ENCODE measurements at regions not wholly inside any gene's neighbourhood (a gene's known extent, or its start where the extent isn't known, plus 50 kb on each side); places are given as distances from the start of the nearest gene placed in this dataset.
"Not testable (repeated sequence)": the region's sequence is repeated elsewhere in the genome, so short reads cannot be mapped to it uniquely, and the experiment has no call there.

DNA sequence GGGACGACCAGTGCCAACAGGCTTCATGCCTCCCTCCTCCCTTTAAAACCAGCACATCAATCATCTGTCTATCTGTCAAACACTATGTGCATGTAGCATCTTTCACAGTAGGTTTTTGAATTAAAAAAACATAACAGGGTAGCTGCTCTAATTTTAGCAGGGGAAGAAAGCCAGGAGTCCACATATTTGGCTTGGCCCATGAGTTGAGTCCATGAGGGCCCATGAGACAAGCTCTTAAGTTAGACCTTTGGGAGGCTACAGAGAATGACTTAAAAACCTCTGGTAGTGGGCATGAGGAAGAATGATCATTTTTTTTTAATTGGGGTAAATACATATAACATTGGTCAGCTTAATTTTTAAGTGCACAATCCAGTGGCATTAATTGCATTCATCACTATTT, 194.9 kb downstream of the UTRN start:
- no peak for DNase-seq

DNA sequence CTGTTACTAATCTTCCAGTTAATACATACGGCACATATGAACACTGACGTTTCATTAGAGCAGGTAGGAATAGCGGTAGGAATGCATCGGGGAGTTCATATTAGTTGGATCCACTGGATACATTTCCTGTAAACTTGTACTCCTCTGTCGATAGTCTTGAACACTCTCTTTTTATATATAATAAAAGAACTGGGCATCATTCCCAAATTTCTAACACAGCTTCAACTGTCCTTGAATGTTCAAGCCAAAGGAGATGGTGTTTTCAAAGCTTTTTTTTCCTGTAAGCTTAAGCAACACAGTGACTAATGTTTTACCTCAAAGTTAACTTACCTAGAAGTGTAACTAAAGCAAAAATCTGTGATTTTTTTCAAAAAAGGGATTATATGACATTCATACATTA, 195.3 kb downstream of the UTRN start:
- no peak for DNase-seq

DNA sequence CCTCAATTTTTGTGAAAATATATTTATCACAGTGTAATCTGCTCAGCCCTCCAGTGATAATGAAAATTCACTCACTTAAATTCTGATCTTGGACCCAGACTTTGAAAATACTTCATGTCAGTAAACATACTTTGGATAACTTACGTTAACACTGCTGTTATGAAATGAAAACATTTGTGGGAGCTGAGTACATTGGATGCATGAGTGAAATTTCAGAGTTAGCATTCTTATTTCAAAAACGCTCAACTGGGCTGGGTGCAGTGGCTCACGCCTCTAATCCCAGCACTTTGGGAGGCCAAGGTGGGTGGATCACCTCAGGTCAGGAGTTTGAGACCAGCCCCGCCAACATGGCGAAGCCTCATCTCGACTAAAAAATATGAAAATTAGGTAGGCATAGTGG, 196.4 kb downstream of the UTRN start:
- DNase-seq, result no peak

DNA sequence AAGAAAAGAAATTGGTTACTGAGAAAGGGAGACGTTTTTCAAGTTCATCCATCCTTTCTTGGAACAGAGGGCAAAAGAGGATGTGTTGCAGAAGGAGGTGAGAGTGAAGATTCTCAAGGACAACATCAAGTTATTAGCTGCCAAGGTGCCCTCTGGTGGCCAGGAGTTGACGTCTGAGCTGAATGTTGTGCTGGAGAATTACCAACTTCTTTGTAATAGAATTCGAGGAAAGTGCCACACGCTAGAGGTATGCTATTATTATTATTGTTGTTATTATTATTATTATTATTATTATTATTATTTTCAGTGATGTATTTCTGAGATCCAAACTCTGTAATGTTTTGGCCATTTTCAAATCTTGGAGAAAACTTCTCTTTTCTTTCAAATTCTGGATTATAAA, 197.0 kb downstream of the UTRN start:
- DNase-seq, result peak; percentile 74

DNA sequence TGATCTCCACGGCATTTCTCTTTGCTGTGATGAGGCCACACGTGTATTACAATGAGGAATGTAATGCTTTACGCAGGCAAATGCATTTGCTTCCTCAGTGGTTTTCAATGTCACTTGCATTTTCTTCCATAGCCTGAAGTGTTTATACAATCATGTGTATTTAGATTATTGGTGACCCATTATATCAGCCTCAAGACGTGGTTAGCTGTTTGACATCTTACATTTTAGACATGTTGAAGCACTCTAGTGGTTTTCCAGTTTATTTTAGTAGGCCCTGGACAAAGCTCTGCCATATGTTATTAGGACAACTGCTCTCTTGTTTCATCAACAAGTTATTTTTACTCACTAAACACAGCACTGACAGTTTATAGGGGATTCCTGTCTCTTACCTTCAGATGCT, 200.4 kb downstream of the UTRN start:
- DNase-seq, result no peak

DNA sequence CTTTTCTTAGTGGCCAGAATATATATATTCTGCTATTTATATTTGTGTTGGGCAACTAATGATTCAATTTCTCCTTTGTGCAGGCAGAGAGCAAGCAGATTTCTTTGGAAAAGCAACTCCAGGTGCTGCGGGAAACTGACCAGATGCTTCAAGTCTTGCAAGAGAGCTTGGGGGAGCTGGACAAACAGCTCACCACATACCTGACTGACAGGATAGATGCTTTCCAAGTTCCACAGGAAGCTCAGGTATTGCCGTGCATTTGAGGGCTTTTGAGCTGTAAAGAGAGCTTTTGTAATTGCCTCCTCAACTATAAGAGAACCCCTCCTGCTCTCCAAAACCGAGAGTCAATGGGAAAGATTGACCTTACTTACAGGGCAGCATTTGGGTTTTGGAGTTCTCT, 203.5 kb downstream of the UTRN start:
- no peak for DNase-seq

DNA sequence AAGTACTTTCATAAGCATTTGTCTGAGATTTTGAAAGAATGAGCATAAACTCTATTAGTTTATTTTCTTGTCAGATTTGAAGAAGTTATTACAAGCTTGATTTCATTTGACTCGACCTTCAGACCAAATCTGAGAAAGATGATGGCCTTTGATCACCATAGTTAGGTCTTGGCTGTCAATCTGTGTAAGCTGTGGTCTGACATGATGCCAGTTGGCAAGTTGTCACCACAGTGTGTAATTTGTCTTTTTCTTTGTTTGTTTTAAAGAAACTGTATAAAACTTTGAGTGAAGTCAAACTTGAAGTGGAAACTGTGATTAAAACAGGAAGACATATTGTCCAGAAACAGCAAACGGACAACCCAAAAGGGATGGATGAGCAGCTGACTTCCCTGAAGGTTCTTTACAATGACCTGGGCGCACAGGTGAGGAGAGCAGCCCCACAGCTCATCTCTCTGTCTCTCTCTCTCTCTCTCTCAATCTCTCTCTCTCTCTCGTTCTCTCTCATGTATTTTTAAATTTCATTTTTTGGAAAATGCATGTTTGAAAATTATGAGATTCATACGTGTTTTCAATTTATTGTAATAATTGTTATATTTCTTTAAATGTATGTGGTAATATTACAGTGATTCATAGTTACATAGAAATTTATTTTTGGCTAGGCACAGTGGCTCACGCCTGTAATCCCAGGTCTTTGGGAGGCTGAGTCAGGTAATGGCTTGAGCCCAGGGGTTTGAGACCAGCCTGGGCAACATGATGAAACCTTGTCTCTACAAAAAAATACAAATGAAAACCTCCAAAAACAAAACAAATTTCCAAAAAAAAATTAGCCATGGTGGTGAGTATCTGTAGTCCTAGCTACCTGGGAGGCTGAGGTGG, 208.1 kb downstream of the UTRN start:
- DNase-seq, result no peak

DNA sequence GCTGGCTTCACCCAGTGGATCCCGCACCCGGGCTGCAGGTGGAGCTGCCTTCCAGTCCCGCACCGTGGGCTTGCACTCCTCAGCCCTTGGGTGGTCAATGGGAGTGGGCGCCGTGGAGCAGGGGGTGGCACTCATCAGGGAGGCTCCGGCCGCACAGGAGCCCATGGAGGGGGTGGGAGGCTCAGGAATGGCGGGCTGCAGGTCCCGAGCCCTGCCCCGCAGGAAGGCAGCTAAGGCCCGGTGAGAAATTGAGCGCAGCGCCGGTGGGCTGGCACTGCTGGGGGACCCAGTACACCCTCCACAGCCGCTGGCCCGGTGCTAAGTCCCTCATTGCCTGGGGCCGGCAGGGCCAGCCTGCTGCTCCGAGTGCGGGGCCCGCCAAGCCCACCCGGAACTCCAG, 209.9 kb downstream of the UTRN start:
- not testable (repeated sequence) for DNase-seq

DNA sequence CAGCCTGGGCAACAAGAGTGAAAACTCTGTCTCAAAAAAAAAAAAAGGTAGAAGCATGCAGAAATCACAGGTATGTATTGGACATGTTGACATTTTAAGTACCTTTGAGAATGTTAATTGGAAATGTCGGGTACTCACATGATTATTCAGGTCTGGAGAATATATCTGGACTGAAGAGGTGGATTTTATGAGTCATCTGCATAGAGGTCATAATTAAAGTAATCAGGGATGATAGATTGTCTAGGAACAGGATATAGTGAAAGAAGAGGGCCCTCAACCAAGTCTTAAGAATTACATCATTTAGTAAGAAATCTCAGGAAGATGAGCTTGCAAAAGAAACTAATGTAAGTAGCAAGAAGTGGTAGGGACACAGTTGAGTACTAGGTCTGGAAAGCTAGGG, 212.5 kb downstream of the UTRN start:
- DNase-seq, result no peak

DNA sequence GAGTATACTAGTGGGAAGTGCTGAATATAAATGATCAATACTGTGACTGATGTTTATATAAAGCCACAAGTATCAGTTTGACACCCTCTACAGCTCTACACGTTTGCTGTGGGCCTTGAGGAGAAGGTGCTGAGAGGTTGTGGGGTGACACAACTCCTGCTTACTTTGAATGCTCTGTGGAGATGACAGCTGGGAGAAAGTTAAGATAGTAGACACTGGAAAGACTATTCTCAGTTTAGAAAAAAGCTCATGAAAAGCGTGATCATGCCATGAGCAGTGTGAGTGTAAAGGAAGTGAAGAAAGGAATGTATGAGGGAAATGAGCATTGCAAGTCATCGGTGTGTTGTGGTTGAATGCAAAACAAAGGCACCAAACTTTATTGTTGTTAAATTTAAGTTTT, 215.8 kb downstream of the UTRN start:
- DNase-seq, result no peak

DNA sequence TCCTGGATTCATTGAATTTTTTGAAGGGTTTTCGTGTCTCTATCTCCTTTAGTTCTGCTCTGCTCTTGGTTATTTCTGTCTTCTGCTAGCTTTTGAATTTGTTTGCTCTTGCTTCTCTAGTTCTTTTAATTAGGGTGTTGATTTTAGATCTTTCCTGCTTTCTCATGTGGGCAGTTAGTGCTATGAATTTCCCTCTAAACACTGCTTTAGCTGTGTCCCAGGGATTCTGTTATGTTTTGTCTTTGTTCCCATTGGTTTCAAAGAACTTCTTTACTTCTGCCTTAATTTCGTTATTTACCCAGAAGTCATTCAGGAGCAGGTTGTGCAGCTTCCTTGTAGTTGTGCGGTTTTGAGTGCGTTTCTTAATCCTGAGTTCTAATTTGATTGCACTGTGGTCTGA, 220.1 kb downstream of the UTRN start:
- not testable (repeated sequence) for DNase-seq

DNA sequence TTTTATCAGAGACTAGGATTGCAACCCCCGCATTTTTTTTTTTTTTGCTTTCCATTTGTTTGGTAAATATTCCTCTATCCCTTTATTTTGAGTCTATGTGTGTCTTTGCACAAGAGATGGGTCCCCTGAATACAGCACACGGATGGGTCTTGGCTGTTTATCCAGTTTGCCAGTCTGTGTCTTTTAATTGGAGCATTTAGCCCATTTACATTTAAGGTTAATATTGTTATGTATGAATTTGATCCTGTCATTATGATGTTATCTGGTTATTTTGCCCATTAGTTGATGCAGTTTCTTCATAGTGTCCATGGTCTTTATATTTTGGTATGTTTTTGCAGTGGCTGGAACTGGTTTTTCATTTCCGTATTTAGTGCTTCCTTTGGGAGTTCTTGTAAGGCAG, 220.9 kb downstream of the UTRN start:
- not testable (repeated sequence) for DNase-seq

DNA sequence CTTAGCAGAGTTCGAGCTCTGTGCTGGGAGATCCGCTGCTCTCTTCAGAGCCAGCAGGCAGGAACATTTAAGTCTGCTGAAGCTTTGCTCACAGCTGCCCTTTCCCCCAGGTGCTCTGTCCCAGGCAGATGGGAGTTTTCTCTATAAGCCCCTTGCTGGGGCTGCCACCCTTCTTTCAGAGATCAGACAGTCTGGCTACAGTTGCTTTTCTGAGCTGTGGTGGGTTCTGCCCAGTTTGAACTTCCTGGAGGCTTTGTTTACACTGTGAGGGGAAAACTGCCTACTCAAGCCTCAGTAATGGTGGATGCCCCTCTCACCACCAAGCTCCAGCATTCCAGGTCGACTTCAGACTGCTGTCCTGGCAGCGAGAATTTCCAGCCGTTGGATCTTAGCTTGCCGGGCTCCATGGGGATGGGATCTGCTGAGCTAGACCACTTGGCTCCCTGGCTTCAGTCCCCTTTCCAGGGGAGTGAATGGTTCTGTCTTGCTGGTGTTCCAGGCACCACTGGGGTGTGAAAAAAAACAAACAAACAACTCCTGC, 222.7 kb downstream of the UTRN start:
- DNase-seq, result not testable (repeated sequence)

DNA sequence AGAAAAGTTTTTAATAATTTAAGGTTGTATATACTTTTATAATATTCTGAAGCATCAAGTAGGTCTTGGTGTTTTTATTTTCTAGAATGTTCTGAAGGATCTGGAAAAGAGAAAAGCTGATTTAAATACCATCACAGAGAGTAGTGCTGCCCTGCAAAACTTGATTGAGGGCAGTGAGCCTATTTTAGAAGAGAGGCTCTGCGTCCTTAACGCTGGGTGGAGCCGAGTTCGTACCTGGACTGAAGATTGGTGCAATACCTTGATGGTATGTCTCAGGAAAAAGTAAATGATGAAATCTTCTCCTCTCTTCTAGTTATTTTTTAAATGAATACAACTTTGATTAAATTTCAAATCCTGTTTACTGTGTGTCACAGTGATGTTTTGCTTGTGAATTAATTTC, 225.7 kb downstream of the UTRN start:
- DNase-seq, result no peak

DNA sequence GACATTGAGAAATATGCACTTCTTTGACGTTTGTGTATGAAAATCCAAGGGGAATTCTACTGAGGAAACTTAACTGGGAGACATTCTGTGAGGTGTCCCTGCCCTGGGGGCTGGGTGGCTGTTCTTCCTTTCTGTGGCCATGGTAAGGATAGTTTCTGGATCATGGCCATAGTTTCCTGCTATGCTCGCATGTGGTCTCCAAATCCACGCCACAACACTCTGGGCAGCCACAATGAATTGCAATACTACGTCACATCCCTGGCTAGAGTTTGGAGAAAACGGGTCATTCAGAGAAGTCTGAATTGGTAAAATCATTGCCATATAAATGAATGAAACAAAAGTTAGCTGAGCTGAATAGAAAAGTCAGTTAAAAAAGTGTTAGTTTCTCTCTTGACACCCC, 230.6 kb downstream of the UTRN start:
- no peak for DNase-seq

DNA sequence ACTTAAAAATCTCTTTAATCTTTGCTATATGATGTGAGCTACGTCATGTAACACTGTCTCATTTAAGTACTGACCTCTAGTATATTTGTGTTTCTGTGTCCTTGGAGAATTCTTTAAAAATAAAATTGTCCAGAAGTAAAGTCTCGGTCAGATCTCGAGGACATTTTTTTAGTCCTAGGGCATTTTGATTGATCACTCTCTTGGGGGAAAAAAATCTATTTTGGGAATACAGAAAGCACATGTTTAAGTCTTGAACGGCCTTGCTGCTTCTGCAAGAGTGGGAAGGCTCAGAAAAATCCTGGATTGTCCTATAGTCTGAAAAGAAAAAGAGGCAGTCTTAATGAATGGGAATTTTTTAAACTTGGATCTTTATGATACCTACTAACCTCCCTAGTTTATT, 234.3 kb downstream of the UTRN start:
- no peak for DNase-seq

DNA sequence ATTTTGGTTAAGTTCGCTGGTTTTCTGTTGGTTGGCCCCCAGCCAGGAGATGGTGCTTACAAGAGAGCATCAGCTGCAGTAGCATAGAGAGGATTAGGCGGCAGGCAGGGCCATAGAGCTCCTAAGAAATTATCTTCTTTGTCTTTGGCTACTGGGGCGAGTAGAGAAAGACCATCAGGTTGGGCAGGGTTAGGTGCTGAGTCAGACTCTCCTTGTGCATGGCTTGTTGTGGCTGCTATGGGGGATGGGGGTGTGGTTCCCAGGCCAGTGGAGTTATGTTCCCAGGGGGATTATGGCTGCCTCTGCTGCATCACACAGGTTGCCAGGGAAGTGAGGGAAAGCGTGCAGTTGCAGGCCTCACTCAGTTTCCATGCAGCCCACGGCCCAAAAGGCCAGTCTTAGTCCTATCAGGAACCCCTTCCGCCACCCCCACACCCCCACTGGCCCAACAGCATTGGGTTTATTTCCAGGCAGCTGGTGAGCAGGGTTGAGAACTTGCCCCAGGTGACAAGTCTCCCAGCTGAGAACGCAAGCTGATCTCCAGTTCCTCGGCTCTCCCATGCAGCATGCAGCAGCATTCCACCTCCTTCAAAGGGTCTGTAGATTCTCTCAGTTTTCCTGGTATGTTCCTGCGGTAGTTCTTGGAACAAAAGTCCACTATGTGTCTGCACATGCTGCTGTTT, 243.7 kb downstream of the UTRN start:
- no peak for DNase-seq

DNA sequence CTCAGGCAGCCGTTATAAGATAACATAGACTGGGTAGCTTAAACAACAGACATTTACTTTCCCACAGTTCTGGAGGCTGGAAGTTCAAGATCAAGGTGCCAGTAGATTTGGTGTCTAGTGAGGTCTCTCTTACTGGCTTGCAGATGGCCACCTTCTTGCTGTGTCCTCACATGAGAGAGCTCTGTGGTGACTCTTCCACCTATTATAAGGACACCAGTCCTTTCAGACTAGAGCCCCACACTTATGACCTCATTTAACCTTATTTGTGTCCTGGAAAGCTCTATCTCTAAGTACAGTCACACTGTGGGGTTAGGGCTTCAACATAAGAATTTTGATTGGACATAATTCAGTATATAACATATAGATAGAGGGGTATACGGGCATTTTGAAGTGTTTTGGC, 245.0 kb downstream of the UTRN start:
- no peak for DNase-seq

DNA sequence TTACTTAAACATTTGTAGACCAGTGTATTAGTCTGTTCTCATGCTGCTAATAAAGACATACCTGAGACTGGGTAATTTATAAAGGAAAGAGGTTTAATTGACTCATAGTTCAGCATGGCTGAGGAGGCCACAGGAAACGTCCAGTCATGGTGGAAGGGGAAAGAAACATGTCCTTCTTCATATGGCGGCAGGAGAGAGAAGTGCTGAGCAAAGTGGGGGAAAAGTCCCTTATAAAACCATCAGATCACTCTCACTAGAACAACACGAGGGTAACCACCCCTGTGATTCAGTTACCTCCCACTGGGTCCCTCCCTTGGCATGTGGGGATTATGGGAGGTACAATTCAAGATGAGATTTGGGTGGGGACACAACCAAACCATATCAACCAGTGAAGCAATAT, 247.1 kb downstream of the UTRN start:
- not testable (repeated sequence) for DNase-seq

DNA sequence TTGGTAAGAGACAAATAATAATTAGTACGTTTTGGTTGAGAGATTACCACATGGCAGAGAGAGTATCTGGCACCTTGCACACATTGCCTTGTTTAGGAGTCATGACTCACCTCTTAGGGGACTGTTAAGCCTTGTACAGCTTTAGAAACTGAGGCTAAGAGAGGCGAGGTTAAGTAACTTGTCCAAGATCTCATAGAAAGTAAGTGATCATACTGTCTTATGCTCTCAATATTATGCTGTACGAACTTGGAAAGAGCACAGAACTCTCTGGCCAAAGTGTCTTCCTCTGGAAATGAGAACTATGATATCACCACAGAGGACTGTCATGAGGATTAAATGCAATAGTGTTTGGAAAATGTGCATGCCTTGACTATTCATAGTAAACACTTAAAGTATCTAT, 249.0 kb downstream of the UTRN start:
- DNase-seq, result no peak

DNA sequence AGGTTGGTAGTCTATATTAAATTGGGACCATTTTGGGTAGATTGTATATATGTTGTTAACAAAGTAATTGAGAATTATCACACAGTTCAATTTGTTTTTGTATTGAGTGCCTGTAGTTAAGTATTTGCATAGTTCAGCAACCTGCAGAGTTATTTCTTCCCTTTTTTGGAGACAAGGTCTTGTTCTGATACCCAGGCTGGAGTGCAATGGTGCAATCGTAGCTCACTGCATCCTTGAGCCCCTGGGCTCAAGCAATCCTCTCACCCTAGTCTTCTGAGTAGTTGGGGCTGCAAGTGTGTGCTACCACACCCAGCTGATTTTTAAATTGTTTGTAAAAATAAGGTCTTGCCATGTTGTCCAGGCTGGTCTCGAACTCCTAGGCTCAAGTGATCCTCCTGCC, 250.5 kb downstream of the UTRN start:
- DNase-seq, result no peak

DNA sequence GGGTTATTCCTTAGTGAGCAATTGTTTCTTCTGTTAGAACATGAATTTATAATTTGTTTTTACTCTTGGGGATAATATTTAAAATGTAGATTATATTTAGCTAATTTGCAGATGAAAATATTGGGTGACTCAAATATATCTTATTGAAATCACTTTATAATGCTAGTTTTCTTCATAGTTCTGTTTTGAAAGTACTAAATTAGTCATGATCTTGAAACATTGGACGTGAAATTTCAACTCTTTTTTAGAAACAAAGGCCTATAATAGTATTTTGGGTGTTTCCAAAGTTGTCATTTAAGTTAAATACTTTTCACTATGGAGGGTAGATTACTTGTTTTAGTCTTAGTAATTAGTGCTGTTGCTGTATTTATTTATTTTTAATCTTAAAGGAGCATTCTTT, 250.9 kb downstream of the UTRN start:
- no peak for DNase-seq

DNA sequence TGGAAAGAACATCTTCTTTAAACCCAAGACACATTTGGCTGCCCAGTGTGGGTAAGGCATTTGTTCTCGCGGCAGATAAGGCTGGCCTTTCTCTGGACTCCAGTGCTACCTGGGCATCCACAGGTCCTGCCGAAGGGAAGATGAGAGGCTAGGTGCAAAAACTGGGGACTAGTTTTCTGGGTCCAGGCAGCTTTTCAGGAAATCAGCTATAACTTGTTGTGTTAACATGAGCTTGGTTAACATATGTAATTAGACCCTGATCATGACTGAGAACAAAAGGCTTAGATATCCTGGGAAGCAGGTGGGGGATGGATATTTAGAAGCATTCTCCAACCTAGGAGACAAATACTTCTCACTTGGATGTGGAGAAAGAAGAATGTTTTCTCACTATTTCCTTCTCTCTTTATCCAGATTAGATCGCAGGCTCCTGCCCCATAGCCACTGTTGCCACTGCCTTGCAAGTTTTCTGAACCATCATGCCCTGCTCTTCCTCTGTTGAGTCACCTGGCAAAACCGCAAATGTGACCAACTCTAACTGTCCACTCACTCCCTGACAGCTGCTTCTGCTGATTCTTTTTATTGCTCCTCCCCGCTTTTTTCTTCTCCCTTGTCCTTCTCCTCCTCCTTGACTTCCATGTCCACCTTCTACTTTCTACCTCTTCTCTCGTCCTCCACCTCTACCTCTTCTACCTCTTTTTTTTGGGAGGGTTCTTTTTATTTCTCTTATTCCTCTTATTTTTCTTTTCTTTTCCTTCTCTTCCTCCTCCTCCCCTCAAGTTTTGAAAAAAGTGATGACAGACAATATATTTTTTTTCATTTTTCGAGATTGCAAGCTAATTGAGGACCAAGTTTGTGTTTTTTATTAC, 258.1 kb downstream of the UTRN start:
- no peak for DNase-seq

All from activated T-cell treated with anti-CD3 and anti-CD28 coated beads, Interleukin-2, amount 50 U/mL, for 1 hour (primary cell).